GM12878 (cell line): ENCODE measurements at regions not wholly inside any gene's neighbourhood (a gene's known extent, or its start where the extent isn't known, plus 50 kb on each side); places are given as distances from the start of the nearest gene placed in this dataset.

ENCODE experiments used
- ATAC-seq: fragments of 200-7000 bp; cut with Tn5 transposase; 3 replicates; pipeline ENCODE4 v1.9.1; 2020; ENCODE audit warnings: mild to moderate bottlenecking, moderate library complexity
- BruUV-seq: library from RNA; stranded (reverse); fragments of 400-500 nt; replicated peaks from 2 replicates; lab custom pipeline; 2021; lab: Mats Ljungman, UMichigan
- CTCF ChIA-PET: fragments of 300-600 bp; sonication (Branson Sonifier 250); formaldehyde crosslinking; extraction: SDS; loops from one replicate; lab custom pipeline; 2021; ENCODE audit warnings: inconsistent platforms; lab: Yijun Ruan, JAX
- POLR2A ChIA-PET: fragments of 350-600 bp; formaldehyde crosslinking; extraction: SDS; loops from one replicate; lab custom pipeline; 2021; ENCODE audit warnings: inconsistent platforms; lab: Charles Lee
- RAD21 ChIA-PET: fragments of 300-600 bp; sonication (Branson Sonifier 250); formaldehyde crosslinking; loops from one replicate; lab custom pipeline; 2023; ENCODE audit warnings: antibody characterized with exemption; ENCODE audit not compliant: unreplicated experiment; lab: Charles Lee
- SMC1A ChIA-PET: fragments of 300-600 bp; sonication (Branson Sonifier 250); formaldehyde crosslinking; loops from one replicate; lab custom pipeline; 2023; ENCODE audit not compliant: unreplicated experiment, uncharacterized antibody; lab: Charles Lee
- DNase-seq: peaks from one replicate; pipeline ENCODE4 v3.0.0-alpha.2; 2011; ENCODE audit warnings: low read depth, low spot score
- FAIRE-seq: peaks from 3 replicates; lab custom pipeline; 2011; peaks lifted over from hg19 to GRCh38; lab: Jason Lieb, UNC
- H2AFZ ChIP-seq: 2 replicates; pipeline ENCODE4 v1.6.0; 2011; ENCODE audit warnings: low read depth, low read length, control low read depth; ENCODE audit not compliant: control insufficient read depth
- H3K27ac ChIP-seq: 2 replicates; pipeline ENCODE4 v1.5.1; 2011; ENCODE audit warnings: control low read depth; ENCODE audit not compliant: control insufficient read depth, insufficient read depth
- H3K27me3 ChIP-seq, 2 experiments: replicated peaks in 1 of 2; 2 replicates each; pipeline versions ENCODE4 v1.6.0 to v1.6.1; 2011; ENCODE audit warnings: low read length in 1 of 2; ENCODE audit not compliant: control insufficient read depth in 2 of 2, insufficient read depth in 2 of 2
- H3K36me3 ChIP-seq, 2 experiments: 2 replicates each; pipeline ENCODE4 v1.5.1; 2011; ENCODE audit warnings: low read length in 1 of 2; ENCODE audit not compliant: control insufficient read depth in 2 of 2, insufficient read depth in 2 of 2
- H3K4me1 ChIP-seq: 2 replicates; pipeline ENCODE4 v1.6.1; 2011; ENCODE audit warnings: mild to moderate bottlenecking, low read length, moderate library complexity, mixed read lengths; ENCODE audit not compliant: control insufficient read depth, insufficient read depth
- H3K4me2 ChIP-seq: 2 replicates; pipeline ENCODE4 v1.6.0; 2011; ENCODE audit warnings: control low read depth; ENCODE audit not compliant: control insufficient read depth, insufficient read depth
- H3K4me3 ChIP-seq: fragments of 200-600 bp; sonication (generic); 2 replicates; pipeline ENCODE4 v1.5.1; 2016
- H3K79me2 ChIP-seq: 2 replicates; pipeline ENCODE4 v1.6.0; 2011; ENCODE audit warnings: low read length; ENCODE audit not compliant: control insufficient read depth, insufficient read depth
- H3K9ac ChIP-seq: 2 replicates; pipeline ENCODE4 v1.8.0; 2011; ENCODE audit warnings: low read length, control low read depth, mixed read lengths; ENCODE audit not compliant: control insufficient read depth, insufficient read depth
- H3K9me3 ChIP-seq: replicated peaks from 3 replicates; pipeline ENCODE4 v1.5.1; 2011; ENCODE audit warnings: mild to moderate bottlenecking, low read length; ENCODE audit not compliant: control insufficient read depth, insufficient read depth
- H4K20me1 ChIP-seq: 2 replicates; pipeline ENCODE4 v1.6.0; 2011; ENCODE audit not compliant: control insufficient read depth, insufficient read depth
- ATF3 ChIP-seq: IDR thresholded peaks from 2 replicates; pipeline ENCODE4 v1.6.1; 2011; ENCODE audit warnings: low read depth, mild to moderate bottlenecking, low read length, moderate library complexity, borderline replicate concordance; ENCODE audit errors: extremely low read depth
- DPF2 ChIP-seq: fragments of 450-650 bp; IDR thresholded peaks from 2 replicates; pipeline ENCODE4 v1.6.1; 2017; ENCODE audit warnings: mild to moderate bottlenecking
- GABPA ChIP-seq: IDR thresholded peaks from 2 replicates; pipeline ENCODE4 v1.6.1; 2014; ENCODE audit warnings: antibody characterized with exemption, low read depth, mild to moderate bottlenecking, inconsistent platforms
- NR2C2 ChIP-seq: IDR thresholded peaks from 2 replicates; pipeline ENCODE4 v1.6.1; 2011; ENCODE audit warnings: borderline replicate concordance, low read depth; ENCODE audit not compliant: control insufficient read depth, insufficient read length
- PAX8 ChIP-seq: fragments of 450-650 bp; IDR thresholded peaks from 2 replicates; pipeline ENCODE4 v1.6.1; 2017; ENCODE audit warnings: mild to moderate bottlenecking, moderate library complexity
- PRDM15 ChIP-seq: fragments of 450-650 bp; formaldehyde crosslinking; IDR thresholded peaks from 2 replicates; pipeline ENCODE4 v1.4.0; 2020; ENCODE audit warnings: mild to moderate bottlenecking, moderate library complexity
- RAD51 ChIP-seq: fragments of 450-650 bp; IDR thresholded peaks from 2 replicates; pipeline ENCODE4 v1.6.1; 2016; ENCODE audit warnings: moderate library complexity, mild to moderate bottlenecking, inconsistent platforms
- RELB ChIP-seq: fragments of 450-650 bp; IDR thresholded peaks from 2 replicates; pipeline ENCODE4 v1.6.1; 2017; ENCODE audit warnings: low read depth, mild to moderate bottlenecking, moderate library complexity
- STAT3 ChIP-seq: IDR thresholded peaks from 2 replicates; pipeline ENCODE4 v1.6.1; 2011; ENCODE audit warnings: low read depth, low read length, improper control_type of control experiment
- YY1 ChIP-seq: IDR thresholded peaks from 2 replicates; pipeline ENCODE4 v1.6.1; 2011; ENCODE audit warnings: low read depth, mild to moderate bottlenecking, low read length
- ZBTB33 ChIP-seq: fragments of 450-650 bp; IDR thresholded peaks from 2 replicates; pipeline ENCODE4 v1.6.1; 2017; ENCODE audit warnings: mild to moderate bottlenecking
- ZSCAN29 ChIP-seq: fragments of 450-650 bp; IDR thresholded peaks from 2 replicates; pipeline ENCODE4 v1.6.1; 2017; ENCODE audit warnings: mild to moderate bottlenecking, moderate library complexity
- WGBS: methylation state at CpG from one replicate; pipeline ENCODE4 v1.1.6; 2016; ENCODE audit warnings: low lambda C conversion rate; ENCODE audit not compliant: insufficient replicate concordance, insufficient coverage; ENCODE audit errors: missing lambda C conversion rate; 5-methylcytosine and 5-hydroxymethylcytosine counted together
- in situ Hi-C: fragments of 300-500 bp; cut with MboI; formaldehyde crosslinking; loops from 9 replicates; pipeline ENCODE4 v1.14.3; 2018; ENCODE audit warnings: mixed read lengths
- intact Hi-C: fragments of 100-400 bp; cut with micrococcal nuclease; formaldehyde crosslinking; loops from one replicate; pipeline ENCODE4 v1.14.2; 2022; ENCODE audit not compliant: unreplicated experiment

GRCh38 chrX:44088510-44089144, 115.4 kb upstream of the NDP start (continued):
- TF ChIP-seq NR2C2 (no peak), ATF3 (no peak), STAT3 (no peak), RELB (no peak), RAD51 (no peak), YY1 (no peak), ZSCAN29 (no peak), PAX8 (no peak), GABPA (no peak), ZBTB33 (no peak)

GRCh38 chrX:44085209-44085608, 112.0 kb upstream of the NDP start:
- H3K36me3 ChIP-seq, result no peaks in the 10 kb centered on the region
- CTCF ChIA-PET, result no interaction called here
- no peaks in the 10 kb centered on the region for H4K20me1 ChIP-seq
- H3K4me1 ChIP-seq, result no peaks in the 10 kb centered on the region
- H3K27ac ChIP-seq, result no peak overlapping the region
- no peak for ATAC-seq
- no peaks in the 10 kb centered on the region for H3K79me2 ChIP-seq
- BruUV-seq, result no TSS peak
- no peaks in the 10 kb centered on the region for H3K27me3 ChIP-seq
- FAIRE-seq, result no peak
- WGBS, result 0% methylated on average over 1 of the region's 1 CpG
- DNase-seq, result no peak
- in situ Hi-C loops, result no loop called here
- no peak overlapping the region for H3K9ac ChIP-seq
- no peak overlapping the region for H3K4me3 ChIP-seq
- SMC1A ChIA-PET, result no interaction called here
- POLR2A ChIA-PET, result no interaction called here
- H3K4me2 ChIP-seq, result no peak overlapping the region
- RAD21 ChIA-PET, result no interaction called here
- intact Hi-C loops, result no loop called here
- H2AFZ ChIP-seq, result no peak overlapping the region
- no peaks in the 10 kb centered on the region for H3K9me3 ChIP-seq
- TF ChIP-seq PRDM15 (CRISPR knock-in tag) (no peak), DPF2 (no peak)
